ENCODE measurements at regions not wholly inside any gene's neighbourhood (a gene's known extent, or its start where the extent isn't known, plus 50 kb on each side); places are given as distances from the start of the nearest gene placed in this dataset.

DNA sequence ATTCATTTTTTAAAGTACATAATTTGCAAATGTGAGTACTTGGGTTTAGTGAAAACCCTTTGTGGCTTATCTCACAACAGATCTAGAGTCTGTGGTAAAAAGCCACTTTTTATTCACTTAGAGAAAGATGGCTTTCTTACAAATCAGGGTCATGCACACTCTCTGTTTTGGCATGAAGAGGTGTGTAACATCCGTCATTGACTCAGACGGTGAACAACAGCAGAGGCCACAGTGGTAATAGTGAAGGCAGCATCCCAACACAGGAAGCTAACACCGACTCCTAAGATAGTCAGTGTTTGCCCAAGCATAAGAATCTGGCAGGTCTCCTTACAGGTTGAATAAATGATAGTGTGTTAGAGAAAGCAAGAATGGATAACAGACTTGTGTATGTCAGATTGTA is 593.0 kb downstream of the SOX5 start (continued):
- TF ChIP-seq, protein P1, sequence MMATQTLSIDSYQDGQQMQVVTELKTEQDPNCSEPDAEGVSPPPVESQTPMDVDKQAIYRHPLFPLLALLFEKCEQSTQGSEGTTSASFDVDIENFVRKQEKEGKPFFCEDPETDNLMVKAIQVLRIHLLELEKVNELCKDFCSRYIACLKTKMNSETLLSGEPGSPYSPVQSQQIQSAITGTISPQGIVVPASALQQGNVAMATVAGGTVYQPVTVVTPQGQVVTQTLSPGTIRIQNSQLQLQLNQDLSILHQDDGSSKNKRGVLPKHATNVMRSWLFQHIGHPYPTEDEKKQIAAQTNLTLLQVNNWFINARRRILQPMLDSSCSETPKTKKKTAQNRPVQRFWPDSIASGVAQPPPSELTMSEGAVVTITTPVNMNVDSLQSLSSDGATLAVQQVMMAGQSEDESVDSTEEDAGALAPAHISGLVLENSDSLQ (IDR thresholded peaks at IDR 0.05): no peak
- TF ChIP-seq SUPT20H (IDR thresholded peaks at IDR 0.05; ENCODE audit: borderline replicate concordance, control insufficient read depth, low read depth, low read length) (no peak), ZNF622 (IDR thresholded peaks at IDR 0.05) (no peak)

DNA sequence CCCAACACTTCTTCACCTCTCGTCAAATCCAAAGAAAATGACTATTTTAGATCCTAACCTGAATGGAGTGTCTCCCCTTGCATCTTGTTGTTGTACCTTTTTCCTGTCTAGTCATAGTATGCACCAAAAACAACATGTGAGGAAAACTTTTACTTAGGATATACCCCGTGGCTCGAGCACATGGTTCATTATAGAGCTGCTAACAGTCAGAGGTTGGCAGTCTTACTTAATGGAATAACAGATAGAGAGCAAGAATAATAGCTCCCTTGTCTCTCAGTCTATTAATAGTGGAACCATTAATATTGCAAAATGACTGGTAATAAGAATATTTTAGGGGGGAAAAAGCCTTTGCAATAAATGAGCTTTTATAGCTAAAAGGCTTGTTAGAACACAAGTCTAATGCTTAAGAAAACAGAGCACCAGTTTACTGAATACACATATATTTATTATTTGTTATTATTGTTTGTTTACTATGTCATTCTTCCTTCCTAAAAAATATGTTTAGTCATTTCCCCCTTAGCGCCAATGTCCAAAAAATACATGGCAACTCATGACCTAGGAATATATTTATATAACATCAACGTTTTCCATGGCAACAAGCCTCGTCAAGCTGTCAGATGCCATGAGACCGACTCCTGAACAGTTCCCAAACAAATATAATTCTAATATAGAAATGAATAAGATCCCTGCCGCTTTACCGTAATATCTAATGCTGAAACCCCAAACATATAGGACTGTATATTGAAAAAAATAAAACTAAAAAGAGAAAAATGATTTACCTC is 592.4 kb downstream of the SOX5 start:
- H2AFZ ChIP-seq (ENCODE audit: control insufficient read depth, low read depth, low read length): no peak overlapping the region
- BruUV-seq (replicated peaks): no TSS peak
- no peak overlapping the region for H3K27ac ChIP-seq (ENCODE audit: control insufficient read depth, insufficient read depth)
- no peak overlapping the region for H3K4me2 ChIP-seq (ENCODE audit: control insufficient read depth, insufficient read depth)
- DNase-seq (ENCODE audit: low read depth, low spot score) (no peak), FAIRE-seq (no peak), ATAC-seq (no peak)
- no peaks in the 10 kb centered on the region for H4K20me1 ChIP-seq (ENCODE audit: control insufficient read depth, insufficient read depth)
- intact Hi-C loops (cut with micrococcal nuclease; ENCODE audit: unreplicated experiment): no loop called here
- WGBS (ENCODE audit: insufficient coverage, insufficient replicate concordance, low lambda C conversion rate, missing lambda C conversion rate): 36% methylated on average over 9 of the region's 9 CpGs
- SMC1A ChIA-PET (ENCODE audit: uncharacterized antibody, unreplicated experiment): no interaction called here
- RAD21 ChIA-PET (ENCODE audit: unreplicated experiment): no interaction called here
- CTCF ChIA-PET: no interaction called here
- H3K4me1 ChIP-seq (ENCODE audit: control insufficient read depth, insufficient read depth, low read length): no peaks in the 10 kb centered on the region
- H3K36me3 ChIP-seq (ENCODE audit: control insufficient read depth in 2 of 2, insufficient read depth in 2 of 2, low read length in 1 of 2): no peaks in the 10 kb centered on the region
- H3K9me3 ChIP-seq (replicated peaks; ENCODE audit: control insufficient read depth, insufficient read depth, low read length): no peaks in the 10 kb centered on the region
- H3K4me3 ChIP-seq: no peak overlapping the region
- no peaks in the 10 kb centered on the region for H3K79me2 ChIP-seq (ENCODE audit: control insufficient read depth, insufficient read depth, low read length)
- TF ChIP-seq TBL1XR1 (IDR thresholded peaks at IDR 0.05; ENCODE audit: low read depth, low read length) (no peak), IKZF2 (IDR thresholded peaks at IDR 0.05) (no peak), RELA (IDR thresholded peaks at IDR 0.05; ENCODE audit: borderline replicate concordance, partially characterized antibody) (no peak), EGR1 (IDR thresholded peaks at IDR 0.05; ENCODE audit: borderline replicate concordance in 1 of 2, low read depth in 2 of 2, low read length in 2 of 2) (no peak), NFIC (IDR thresholded peaks at IDR 0.05; ENCODE audit: low read depth, low read length) (no peak), NR2F1 (conservative IDR thresholded peaks at IDR 0.05) (no peak)
- TF ChIP-seq, protein P2, sequence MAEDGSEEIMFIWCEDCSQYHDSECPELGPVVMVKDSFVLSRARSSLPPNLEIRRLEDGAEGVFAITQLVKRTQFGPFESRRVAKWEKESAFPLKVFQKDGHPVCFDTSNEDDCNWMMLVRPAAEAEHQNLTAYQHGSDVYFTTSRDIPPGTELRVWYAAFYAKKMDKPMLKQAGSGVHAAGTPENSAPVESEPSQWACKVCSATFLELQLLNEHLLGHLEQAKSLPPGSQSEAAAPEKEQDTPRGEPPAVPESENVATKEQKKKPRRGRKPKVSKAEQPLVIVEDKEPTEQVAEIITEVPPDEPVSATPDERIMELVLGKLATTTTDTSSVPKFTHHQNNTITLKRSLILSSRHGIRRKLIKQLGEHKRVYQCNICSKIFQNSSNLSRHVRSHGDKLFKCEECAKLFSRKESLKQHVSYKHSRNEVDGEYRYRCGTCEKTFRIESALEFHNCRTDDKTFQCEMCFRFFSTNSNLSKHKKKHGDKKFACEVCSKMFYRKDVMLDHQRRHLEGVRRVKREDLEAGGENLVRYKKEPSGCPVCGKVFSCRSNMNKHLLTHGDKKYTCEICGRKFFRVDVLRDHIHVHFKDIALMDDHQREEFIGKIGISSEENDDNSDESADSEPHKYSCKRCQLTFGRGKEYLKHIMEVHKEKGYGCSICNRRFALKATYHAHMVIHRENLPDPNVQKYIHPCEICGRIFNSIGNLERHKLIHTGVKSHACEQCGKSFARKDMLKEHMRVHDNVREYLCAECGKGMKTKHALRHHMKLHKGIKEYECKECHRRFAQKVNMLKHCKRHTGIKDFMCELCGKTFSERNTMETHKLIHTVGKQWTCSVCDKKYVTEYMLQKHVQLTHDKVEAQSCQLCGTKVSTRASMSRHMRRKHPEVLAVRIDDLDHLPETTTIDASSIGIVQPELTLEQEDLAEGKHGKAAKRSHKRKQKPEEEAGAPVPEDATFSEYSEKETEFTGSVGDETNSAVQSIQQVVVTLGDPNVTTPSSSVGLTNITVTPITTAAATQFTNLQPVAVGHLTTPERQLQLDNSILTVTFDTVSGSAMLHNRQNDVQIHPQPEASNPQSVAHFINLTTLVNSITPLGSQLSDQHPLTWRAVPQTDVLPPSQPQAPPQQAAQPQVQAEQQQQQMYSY (CRISPR knock-in tag; IDR thresholded peaks at IDR 0.05): no peak
- H3K9ac ChIP-seq (ENCODE audit: control insufficient read depth, insufficient read depth, low read length): no peak overlapping the region
- in situ Hi-C loops (cut with MboI): no loop called here
- no peaks in the 10 kb centered on the region for H3K27me3 ChIP-seq (replicated peaks in 1 of 2; ENCODE audit: control insufficient read depth in 2 of 2, insufficient read depth in 2 of 2, low read length in 1 of 2)
- POLR2A ChIA-PET: no interaction called here
